LNCAP (cell line): ENCODE measurements at regions not wholly inside any gene's neighbourhood (a gene's known extent, or its start where the extent isn't known, plus 50 kb on each side); places are given as distances from the start of the nearest gene placed in this dataset.

Experiments used
- TF ChIP-seq, protein P1 (sequence below): fragments of 450-650 bp; IDR thresholded peaks from 2 replicates; pipeline ENCODE4 v1.5.1; 2017; ENCODE audit warnings: mild to moderate bottlenecking

- TF ChIP-seq, protein P1, sequence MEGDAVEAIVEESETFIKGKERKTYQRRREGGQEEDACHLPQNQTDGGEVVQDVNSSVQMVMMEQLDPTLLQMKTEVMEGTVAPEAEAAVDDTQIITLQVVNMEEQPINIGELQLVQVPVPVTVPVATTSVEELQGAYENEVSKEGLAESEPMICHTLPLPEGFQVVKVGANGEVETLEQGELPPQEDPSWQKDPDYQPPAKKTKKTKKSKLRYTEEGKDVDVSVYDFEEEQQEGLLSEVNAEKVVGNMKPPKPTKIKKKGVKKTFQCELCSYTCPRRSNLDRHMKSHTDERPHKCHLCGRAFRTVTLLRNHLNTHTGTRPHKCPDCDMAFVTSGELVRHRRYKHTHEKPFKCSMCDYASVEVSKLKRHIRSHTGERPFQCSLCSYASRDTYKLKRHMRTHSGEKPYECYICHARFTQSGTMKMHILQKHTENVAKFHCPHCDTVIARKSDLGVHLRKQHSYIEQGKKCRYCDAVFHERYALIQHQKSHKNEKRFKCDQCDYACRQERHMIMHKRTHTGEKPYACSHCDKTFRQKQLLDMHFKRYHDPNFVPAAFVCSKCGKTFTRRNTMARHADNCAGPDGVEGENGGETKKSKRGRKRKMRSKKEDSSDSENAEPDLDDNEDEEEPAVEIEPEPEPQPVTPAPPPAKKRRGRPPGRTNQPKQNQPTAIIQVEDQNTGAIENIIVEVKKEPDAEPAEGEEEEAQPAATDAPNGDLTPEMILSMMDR, result no peak
Measured at GRCh38 chr2:221673248-221673647, 101.1 kb upstream of the EPHA4 start.

DNA sequence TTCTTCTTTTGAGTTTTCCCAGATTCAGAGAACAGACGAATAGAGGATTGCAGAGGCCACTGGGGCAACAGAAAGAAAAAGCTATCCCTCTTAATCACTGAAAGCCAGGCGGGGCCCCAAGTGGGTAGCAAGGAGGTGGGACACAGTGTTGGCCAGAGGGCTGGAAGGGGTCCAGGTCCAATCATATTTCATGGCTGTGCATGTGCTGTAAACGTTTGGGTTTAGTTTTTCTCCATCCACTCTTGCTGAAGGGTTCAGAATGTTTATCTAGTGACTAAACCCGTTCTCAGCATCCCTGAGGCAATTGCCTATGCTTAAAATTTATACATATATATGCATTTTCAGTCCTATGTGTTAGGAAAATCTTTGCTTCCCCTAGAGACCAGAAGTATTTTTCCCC lies 99.4 kb upstream of the EPHA4 start:
- TF ChIP-seq, protein P1, result no peak

DNA sequence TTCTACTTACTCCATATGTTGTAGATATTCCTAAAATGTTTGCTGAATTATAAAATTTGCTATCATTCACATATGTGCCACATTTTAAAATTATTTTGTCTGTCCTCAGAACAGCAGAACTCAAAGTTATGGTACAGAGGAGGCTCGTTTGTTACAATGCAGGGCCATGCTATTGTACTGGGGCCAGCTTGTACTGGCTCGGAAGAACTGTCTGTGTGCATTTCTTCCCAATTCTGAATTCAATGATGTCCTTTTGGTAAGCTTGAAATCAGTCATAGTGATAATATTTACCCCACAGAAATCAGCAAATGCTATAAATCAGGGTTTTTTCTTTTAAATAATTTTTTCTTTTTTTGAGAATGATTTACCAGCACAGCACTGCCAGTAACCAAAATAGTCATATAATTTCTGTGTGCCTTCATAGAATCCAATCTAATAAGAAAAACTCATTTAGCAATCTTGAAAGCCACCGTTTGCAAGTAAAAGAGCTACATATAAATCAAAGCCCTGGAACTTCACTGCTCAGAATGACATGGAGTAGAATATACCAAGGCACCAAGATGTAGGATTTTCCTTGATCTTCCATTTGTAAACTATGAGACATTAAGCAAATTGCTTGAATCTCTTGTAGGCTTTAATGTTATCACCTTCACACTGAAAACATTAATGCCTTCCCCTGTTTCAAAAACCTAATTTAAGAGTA lies 90.7 kb upstream of the EPHA4 start:
- TF ChIP-seq, protein P1, result no peak

GRCh38 chr2:221657806-221658205 lies 85.7 kb upstream of the EPHA4 start:
- TF ChIP-seq, protein P1, result no peak

GRCh38 chr2:221655300-221655699 lies 83.2 kb upstream of the EPHA4 start:
- TF ChIP-seq, protein P1, result no peak

DNA sequence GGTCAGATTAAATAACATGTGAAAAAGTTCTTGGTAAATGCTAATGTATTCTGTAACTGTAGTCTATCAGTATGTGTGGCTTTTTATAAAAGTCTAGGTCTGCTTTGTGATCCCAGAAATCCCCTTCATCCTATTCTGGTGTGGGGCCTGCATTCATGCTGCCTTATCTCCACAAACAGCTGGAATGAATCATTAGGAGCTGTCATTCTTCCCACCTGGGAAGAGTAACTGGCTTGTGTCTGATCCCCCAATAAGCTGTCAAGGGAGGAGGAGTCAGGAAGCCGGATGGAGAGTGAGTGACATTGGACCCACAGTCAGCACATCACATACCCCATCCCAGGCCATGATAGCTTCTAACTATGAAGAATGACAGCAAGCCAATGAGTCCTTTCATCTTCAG lies 81.1 kb upstream of the EPHA4 start:
- TF ChIP-seq, protein P1, result no peak

DNA sequence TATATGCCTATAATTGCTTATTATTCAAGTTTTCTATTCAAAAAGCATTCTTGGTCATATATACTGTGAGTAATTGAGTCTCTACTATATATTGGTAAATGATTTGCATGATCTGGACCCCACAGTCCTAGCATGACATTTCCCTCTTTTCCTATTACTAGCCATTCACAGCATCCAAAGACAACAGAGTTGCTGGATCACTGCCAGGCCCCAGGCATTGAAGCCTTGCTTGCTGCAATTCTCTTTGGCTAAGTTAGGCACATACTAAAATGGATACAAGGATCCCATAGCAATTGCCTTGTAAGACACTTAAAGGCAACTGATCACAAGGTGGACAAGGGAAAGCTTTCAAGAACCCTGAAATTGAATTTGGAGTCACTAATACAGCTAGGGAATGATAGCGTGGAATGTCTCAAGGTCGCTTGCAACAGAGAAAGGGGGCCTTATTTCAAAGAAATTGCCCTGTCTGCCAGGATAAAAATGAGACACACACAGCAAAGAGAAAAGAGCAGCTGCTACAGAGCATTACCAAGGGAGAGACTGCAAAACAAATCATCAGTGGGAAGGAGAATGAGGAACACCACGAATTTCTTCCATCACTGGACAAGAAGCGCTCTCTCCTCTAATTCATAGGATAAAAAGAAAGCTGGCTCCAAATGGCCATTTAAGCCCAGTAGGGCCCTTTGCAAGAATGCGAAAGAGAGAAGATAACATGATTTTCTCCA lies 77.1 kb upstream of the EPHA4 start:
- TF ChIP-seq, protein P1, result no peak
